ENCODE measurements at regions not wholly inside any gene's neighbourhood (a gene's known extent, or its start where the extent isn't known, plus 50 kb on each side); places are given as distances from the start of the nearest gene placed in this dataset.

GRCh38 chr1:216866714-216867113 lies 143.5 kb upstream of the ESRRG start:
- RAD21 ChIA-PET (ENCODE audit: unreplicated experiment), result no interaction called here
- intact Hi-C loops (cut with micrococcal nuclease; ENCODE audit: unreplicated experiment), result no loop called here
- H3K4me3 ChIP-seq, result no peak overlapping the region
- no peak overlapping the region for H3K9ac ChIP-seq (ENCODE audit: control insufficient read depth, insufficient read depth, low read length)
- POLR2A ChIA-PET, result no interaction called here
- no peaks in the 10 kb centered on the region for H3K79me2 ChIP-seq (ENCODE audit: control insufficient read depth, insufficient read depth, low read length)
- ATAC-seq, result no peak
- TF ChIP-seq CEBPB (IDR thresholded peaks at IDR 0.05; ENCODE audit: borderline replicate concordance in 1 of 2, low read depth in 2 of 2, low read length in 2 of 2), result no peak
- no peak for TF ChIP-seq E4F1 (IDR thresholded peaks at IDR 0.05; ENCODE audit: borderline replicate concordance, partially characterized antibody)
- TF ChIP-seq MLLT1 (IDR thresholded peaks at IDR 0.05), result no peak
- no peak for TF ChIP-seq CREB1 (IDR thresholded peaks at IDR 0.05; ENCODE audit: low read depth)
- DNase-seq (ENCODE audit: low read depth, low spot score), result no peak
- H3K27ac ChIP-seq (ENCODE audit: control insufficient read depth, insufficient read depth), result no peak overlapping the region
- H3K4me1 ChIP-seq (ENCODE audit: control insufficient read depth, insufficient read depth, low read length), result no peaks in the 10 kb centered on the region
- no peak overlapping the region for H3K4me2 ChIP-seq (ENCODE audit: control insufficient read depth, insufficient read depth)
- H3K36me3 ChIP-seq (ENCODE audit: control insufficient read depth in 2 of 2, insufficient read depth in 2 of 2, low read length in 1 of 2), result no peaks in the 10 kb centered on the region
- H3K9me3 ChIP-seq (replicated peaks; ENCODE audit: control insufficient read depth, insufficient read depth, low read length), result no peaks in the 10 kb centered on the region
- SMC1A ChIA-PET (ENCODE audit: uncharacterized antibody, unreplicated experiment), result no interaction called here
- H4K20me1 ChIP-seq (ENCODE audit: control insufficient read depth, insufficient read depth), result no peaks in the 10 kb centered on the region
- CTCF ChIA-PET, result no interaction called here
- FAIRE-seq, result no peak
- in situ Hi-C loops (cut with MboI), result no loop called here
- no peaks in the 10 kb centered on the region for H3K27me3 ChIP-seq (replicated peaks in 1 of 2; ENCODE audit: control insufficient read depth in 2 of 2, insufficient read depth in 2 of 2, low read length in 1 of 2)
- no TSS peak for BruUV-seq (replicated peaks)
- 0% methylated on average over 2 of the region's 2 CpGs for WGBS (ENCODE audit: insufficient coverage, insufficient replicate concordance, low lambda C conversion rate, missing lambda C conversion rate)
- no peak overlapping the region for H2AFZ ChIP-seq (ENCODE audit: control insufficient read depth, low read depth, low read length)

All from GM12878 (cell line).